Omental fat pad (tissue), 3 donors: ENCODE measurements at regions not wholly inside any gene's neighbourhood (a gene's known extent, or its start where the extent isn't known, plus 50 kb on each side); places are given as distances from the start of the nearest gene placed in this dataset.

Source experiments
- ATAC-seq: fragments of 150-250 bp; one replicate; pipeline ENCODE4 v1.9.1; 2016; ENCODE audit warnings: mild to moderate bottlenecking, moderate library complexity; ENCODE audit not compliant: low FRiP score
- DNase-seq: peaks from one replicate; pipeline ENCODE4 v3.0.0-alpha.2; 2019; ENCODE audit warnings: low spot score
- TF ChIP-seq, protein P1 (sequence below), 3 donors: fragments of 450-650 bp; IDR thresholded peaks; one replicate each; pipeline ENCODE4 v1.5.1; 2016 to 2017; ENCODE audit warnings: antibody characterized with exemption in 3 of 3, mild to moderate bottlenecking in 3 of 3, moderate library complexity in 2 of 3

DNA sequence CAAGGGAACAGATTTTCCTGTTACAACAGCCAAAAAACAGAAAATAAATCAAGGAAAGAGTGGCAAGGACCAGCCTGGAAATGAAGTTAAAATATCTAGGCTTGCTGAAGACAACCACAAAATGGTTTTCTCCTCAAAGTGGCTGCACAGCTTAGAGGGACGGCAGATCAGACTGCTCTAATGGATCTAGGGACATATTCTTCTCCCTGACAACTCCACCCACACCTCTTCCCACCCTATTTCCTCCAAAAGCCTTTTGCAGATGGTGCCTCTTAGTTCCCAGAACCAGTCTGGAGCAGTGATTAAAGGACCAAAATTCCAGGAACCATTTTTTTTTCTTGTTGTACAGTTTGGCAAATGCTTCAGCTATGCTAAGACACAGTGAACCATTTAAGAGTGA, 220.2 kb upstream of the SIX2 start:
- TF ChIP-seq, protein P1, sequence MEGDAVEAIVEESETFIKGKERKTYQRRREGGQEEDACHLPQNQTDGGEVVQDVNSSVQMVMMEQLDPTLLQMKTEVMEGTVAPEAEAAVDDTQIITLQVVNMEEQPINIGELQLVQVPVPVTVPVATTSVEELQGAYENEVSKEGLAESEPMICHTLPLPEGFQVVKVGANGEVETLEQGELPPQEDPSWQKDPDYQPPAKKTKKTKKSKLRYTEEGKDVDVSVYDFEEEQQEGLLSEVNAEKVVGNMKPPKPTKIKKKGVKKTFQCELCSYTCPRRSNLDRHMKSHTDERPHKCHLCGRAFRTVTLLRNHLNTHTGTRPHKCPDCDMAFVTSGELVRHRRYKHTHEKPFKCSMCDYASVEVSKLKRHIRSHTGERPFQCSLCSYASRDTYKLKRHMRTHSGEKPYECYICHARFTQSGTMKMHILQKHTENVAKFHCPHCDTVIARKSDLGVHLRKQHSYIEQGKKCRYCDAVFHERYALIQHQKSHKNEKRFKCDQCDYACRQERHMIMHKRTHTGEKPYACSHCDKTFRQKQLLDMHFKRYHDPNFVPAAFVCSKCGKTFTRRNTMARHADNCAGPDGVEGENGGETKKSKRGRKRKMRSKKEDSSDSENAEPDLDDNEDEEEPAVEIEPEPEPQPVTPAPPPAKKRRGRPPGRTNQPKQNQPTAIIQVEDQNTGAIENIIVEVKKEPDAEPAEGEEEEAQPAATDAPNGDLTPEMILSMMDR (IDR thresholded peaks at IDR 0.05) = no peak
- ATAC-seq = no peak
- DNase-seq = no peak

DNA sequence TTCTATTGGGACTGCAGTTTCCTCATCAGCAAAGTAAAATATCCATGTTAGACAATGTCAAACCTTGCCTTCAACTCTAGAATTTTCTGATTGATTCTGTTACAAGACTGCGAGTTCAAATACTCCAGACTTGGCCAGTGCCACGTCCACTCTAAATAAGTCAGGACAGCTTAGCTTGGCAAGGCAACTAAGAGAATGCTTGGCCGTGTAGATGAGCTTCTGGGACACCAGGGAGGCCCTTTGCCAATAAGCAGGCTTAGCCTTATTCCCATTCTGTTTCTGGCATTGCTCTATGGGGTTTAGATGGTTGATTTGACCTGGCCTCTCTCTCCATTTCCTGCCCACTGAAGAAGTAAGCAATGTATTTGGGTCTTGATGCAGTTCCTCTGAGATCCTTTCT, 218.1 kb upstream of the SIX2 start:
- no peak for ATAC-seq

DNA sequence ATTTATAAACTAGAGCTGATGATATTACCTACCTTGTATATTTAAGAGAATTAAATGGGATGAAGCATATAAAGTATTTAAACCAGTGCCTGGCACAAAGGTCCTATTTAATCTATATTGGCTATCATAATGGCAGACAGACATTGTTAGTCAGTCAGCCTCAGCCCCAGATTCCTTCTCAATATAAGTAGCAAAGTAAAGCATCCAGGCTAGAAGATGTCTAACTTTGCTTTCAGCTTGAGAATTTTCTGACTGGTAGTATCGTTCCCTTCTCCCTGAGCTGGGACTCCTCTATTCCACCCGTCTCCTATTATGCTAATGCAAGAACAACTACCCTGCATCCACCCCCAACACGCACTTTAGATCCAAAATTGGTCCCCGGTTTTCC, 215.7 kb upstream of the SIX2 start:
- TF ChIP-seq, protein P1 (IDR thresholded peaks at IDR 0.05) = no peak
- DNase-seq = no peak
- no peak for ATAC-seq

More for the DNA sequence above, 218.1 kb upstream of the SIX2 start:
- no peak for DNase-seq
- TF ChIP-seq, protein P1 (IDR thresholded peaks at IDR 0.05) = no peak

DNA sequence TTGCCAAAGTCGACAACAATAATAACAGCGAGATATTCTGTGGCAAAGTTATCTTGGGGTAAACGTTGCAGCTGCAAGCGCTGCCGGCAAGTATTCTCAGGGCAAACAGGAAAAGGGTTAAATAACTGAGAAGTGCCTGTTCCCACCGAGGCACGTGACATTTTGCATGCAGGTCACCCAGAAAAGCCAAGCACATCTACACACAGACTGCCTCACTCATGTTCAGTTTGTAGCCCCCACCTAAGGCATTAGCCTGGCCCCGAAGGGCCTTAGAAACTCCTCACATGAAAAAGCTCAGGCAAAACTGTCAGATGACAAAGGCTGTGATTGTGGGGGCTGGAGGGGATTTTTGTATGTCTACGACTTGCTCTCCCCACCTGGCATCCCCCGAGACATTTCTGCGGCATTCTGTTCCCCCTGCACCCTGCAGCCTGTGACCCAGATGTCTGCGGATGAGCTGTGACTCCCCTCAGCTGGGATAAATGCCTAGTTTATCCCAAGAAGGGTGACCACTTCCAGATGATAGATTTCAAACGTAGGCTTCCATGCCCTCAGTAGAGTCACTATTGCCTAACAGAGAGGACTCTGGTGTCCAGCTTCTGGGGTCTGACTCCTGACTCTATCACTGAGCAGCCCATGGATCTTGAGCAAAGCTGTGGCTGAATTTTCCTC, 215.2 kb upstream of the SIX2 start:
- ATAC-seq = no peak
- TF ChIP-seq, protein P1 (IDR thresholded peaks at IDR 0.05) = no peak
- no peak for DNase-seq

GRCh38 chr2:45223531-45223930, 214.3 kb upstream of the SIX2 start:
- ATAC-seq (no peak), DNase-seq (no peak)
- TF ChIP-seq, protein P1 (IDR thresholded peaks at IDR 0.05) = no peak

DNA sequence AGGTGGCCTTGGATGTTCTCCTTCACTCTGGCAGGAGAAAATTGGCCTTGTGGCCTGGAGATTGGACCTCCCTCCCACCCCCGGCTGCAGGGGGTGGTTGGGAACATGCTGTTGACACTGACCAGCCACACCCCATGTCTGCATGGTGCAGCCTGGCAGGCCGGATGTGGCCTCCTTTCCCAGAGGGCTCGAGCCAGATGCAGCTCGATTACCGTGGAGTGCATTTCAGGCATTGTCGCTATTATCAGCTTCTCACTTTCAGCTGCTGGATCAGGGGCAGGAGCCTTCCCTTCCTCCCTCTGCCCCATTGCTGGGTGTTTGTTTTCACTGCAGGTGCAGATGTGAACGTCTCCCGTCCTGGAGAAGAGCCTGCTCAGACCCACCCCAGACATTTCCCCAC, 211.0 kb upstream of the SIX2 start:
- DNase-seq (no peak), ATAC-seq (no peak)
- TF ChIP-seq, protein P1 (IDR thresholded peaks at IDR 0.05) = no peak

- DNase-seq = no peak
- TF ChIP-seq, protein P1 (IDR thresholded peaks at IDR 0.05) = no peak
- ATAC-seq = no peak
Observed at GRCh38 chr2:45218931-45219339, 209.7 kb upstream of the SIX2 start.
